Skeletal muscle tissue (tissue), 3 donors: ENCODE measurements at regions not wholly inside any gene's neighbourhood (a gene's known extent, or its start where the extent isn't known, plus 50 kb on each side); places are given as distances from the start of the nearest gene placed in this dataset.

Experiments
- H3K27ac ChIP-seq: one replicate; pipeline ENCODE4 v1.7.0; 2013; ENCODE audit warnings: mild to moderate bottlenecking, low read depth, low read length, inconsistent platforms
- H3K27me3 ChIP-seq, 3 donors: one replicate each; pipeline ENCODE4 v1.7.0; 2013; ENCODE audit warnings: low read length in 3 of 3; ENCODE audit not compliant: control insufficient read depth in 3 of 3, insufficient read depth in 3 of 3
- H3K36me3 ChIP-seq, 3 donors: one replicate each; pipeline ENCODE4 v1.7.0; 2013; ENCODE audit warnings: low read length in 3 of 3; ENCODE audit not compliant: control insufficient read depth in 3 of 3, insufficient read depth in 3 of 3
- H3K4me1 ChIP-seq, 3 donors: one replicate each; pipeline ENCODE4 v1.7.0; 2013; ENCODE audit warnings: low read length in 3 of 3, mild to moderate bottlenecking in 3 of 3; ENCODE audit not compliant: control insufficient read depth in 3 of 3, insufficient read depth in 3 of 3
- H3K4me3 ChIP-seq, 3 donors: one replicate each; pipeline ENCODE4 v1.7.0; 2013; ENCODE audit warnings: low read length in 3 of 3
- H3K9ac ChIP-seq, 3 donors: one replicate each; pipeline ENCODE4 v1.7.0; 2013; ENCODE audit warnings: low read length in 3 of 3, mild to moderate bottlenecking in 3 of 3, moderate library complexity in 2 of 3, low read depth in 1 of 3
- H3K9me3 ChIP-seq, 3 donors: one replicate each; pipeline ENCODE4 v1.7.0; 2013; ENCODE audit warnings: low read length in 3 of 3; ENCODE audit not compliant: control insufficient read depth in 3 of 3
- donor health status: Osteomylitis.

DNA sequence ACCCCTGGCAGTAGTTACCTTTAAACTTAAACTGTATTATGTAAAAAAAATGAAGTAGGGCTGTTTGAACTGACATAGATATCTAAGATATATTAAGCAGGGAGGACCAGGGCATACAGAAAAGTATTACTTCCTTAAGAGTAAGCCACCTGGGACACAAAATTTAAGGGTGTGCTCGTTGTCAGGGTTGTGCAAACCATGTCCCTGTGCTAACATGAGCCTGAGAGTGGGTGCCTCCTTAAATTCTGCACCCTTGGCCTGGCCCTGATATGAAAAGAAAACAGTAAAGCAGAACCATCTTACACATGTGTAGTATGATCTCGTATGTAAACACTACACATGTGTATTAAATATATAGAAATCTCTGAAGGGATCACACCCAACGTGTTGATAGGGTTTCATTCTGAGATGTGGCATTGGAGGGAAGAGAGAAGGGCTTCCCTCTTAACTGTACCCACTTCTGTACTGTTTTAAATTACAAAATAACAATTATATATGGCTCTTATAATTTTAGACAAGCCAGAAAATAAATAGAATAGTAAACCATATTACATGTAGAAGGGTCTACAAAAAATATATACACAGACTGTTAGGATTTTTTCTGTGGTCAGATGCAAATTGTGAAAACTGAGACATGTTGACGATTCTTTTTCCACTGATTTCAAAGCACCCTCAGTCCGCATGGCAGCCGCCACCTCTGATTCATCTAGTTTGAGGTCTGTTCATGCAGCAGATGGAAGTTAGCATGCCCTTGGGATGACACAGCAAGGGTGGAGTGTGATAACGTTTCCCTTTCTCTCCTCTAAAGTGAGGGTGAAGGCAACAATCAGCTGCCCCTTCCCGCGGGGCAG, 400.8 kb upstream of the PROK2 start:
- H3K27me3 ChIP-seq = peaks cover 0 to 7% (median 0%) of the 10 kb centered on the region in 3 donors

DNA sequence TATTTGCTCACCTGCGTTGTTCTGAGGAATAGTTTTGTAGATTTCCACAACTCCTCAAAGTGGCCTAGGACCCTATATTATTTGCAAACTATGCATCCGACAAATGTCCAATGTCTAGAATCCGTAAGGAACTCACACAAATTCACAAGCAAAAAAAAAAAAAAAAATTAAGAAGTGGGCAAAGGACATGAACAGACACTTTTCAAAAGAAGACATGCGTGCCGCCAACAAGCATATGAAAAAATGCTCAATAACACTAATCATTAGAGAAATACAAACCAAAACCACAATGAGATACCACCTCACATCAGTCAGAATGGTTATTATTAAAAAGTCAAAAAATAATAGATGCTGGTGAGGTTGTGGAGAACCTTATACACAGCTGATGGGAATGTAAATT, 398.5 kb upstream of the PROK2 start:
- Histone ChIP-seq H3K4me3 (no peak overlapping the region), H3K27me3 (peaks cover 0 to 7% (median 4%) of the 10 kb centered on the region in 3 donors), H3K27ac (no peak overlapping the region), H3K36me3 (no peaks in the 10 kb centered on the region), H3K9me3 (no peaks in the 10 kb centered on the region), H3K4me1 (no peaks in the 10 kb centered on the region), H3K9ac (no peak overlapping the region)

More for the DNA sequence above, 400.8 kb upstream of the PROK2 start:
- H3K4me1 ChIP-seq = no peaks in the 10 kb centered on the region
- no peak overlapping the region for H3K9ac ChIP-seq
- no peaks in the 10 kb centered on the region for H3K36me3 ChIP-seq
- no peaks in the 10 kb centered on the region for H3K9me3 ChIP-seq
- no peak overlapping the region for H3K4me3 ChIP-seq
- H3K27ac ChIP-seq = no peak overlapping the region

DNA sequence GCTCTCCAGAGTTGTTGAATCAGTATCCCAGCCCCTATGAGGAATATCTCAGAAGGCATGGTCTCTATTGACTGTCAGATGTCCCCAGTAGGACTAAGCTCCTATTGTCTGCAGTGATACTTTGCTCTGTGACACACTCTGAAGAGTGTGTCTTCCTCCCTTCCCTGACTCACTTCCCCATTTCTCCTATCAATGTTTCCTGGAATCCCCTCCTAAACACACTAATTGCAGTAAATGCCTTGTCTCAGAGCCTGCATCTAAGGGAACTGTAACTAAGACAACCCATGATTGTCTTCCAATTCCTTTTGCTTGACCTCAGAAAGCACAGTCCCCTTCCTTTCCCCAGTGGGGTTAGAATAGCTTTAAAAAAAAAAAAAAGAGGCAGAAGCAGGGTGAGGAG, 397.3 kb upstream of the PROK2 start:
- Histone ChIP-seq H3K27me3 (peaks cover 0 to 15% (median 8%) of the 10 kb centered on the region in 3 donors), H3K36me3 (no peaks in the 10 kb centered on the region), H3K9me3 (no peaks in the 10 kb centered on the region), H3K4me1 (peaks cover 5 to 8% (median 7%) of the 10 kb centered on the region in 3 donors), H3K27ac (no peak overlapping the region), H3K9ac (no peak overlapping the region), H3K4me3 (no peak overlapping the region)

DNA sequence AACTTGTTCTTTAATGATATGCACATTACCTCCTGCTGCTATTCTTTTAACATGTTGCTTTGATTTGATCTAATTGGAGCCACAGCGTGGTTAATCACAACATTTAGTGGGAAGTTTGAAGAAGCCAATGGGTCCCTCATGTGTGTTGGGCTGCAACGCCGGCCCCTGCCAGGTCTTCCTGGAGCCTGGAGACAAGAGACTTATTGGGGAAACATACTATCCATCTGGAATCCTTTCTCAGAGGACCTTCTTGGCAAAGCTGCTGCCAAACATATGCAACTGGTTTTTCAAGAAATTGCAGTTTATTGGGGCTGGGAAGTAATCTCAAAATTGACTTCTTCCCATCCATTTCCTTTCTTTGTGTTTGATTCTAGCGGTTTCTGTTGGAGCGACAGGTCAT, 396.3 kb upstream of the PROK2 start:
- H3K9me3 ChIP-seq = no peaks in the 10 kb centered on the region
- no peaks in the 10 kb centered on the region for H3K36me3 ChIP-seq
- H3K4me3 ChIP-seq = no peak overlapping the region
- H3K27ac ChIP-seq = no peak overlapping the region
- peaks cover 0 to 15% (median 8%) of the 10 kb centered on the region in 3 donors for H3K27me3 ChIP-seq
- H3K9ac ChIP-seq = no peak overlapping the region
- peaks cover 12 to 14% (median 14%) of the 10 kb centered on the region in 3 donors for H3K4me1 ChIP-seq

- Histone ChIP-seq H3K4me3 (no peak overlapping the region), H3K4me1 (peaks cover 12 to 14% (median 14%) of the 10 kb centered on the region in 3 donors), H3K27me3 (peaks cover 0 to 15% (median 8%) of the 10 kb centered on the region in 3 donors), H3K9ac (no peak overlapping the region), H3K27ac (no peak overlapping the region), H3K9me3 (no peaks in the 10 kb centered on the region), H3K36me3 (no peaks in the 10 kb centered on the region)
These were observed 395.5 kb upstream of the PROK2 start for GRCh38 chr3:72180405-72180804.

GRCh38 chr3:72179107-72179464, 394.1 kb upstream of the PROK2 start:
- no peak overlapping the region for H3K4me3 ChIP-seq
- peaks cover 15 to 19% (median 17%) of the 10 kb centered on the region in 3 donors for H3K4me1 ChIP-seq
- H3K9me3 ChIP-seq = no peaks in the 10 kb centered on the region
- H3K27ac ChIP-seq = no peak overlapping the region
- H3K36me3 ChIP-seq = no peaks in the 10 kb centered on the region
- H3K9ac ChIP-seq = no peak overlapping the region
- peaks cover 0 to 15% (median 8%) of the 10 kb centered on the region in 3 donors for H3K27me3 ChIP-seq

DNA sequence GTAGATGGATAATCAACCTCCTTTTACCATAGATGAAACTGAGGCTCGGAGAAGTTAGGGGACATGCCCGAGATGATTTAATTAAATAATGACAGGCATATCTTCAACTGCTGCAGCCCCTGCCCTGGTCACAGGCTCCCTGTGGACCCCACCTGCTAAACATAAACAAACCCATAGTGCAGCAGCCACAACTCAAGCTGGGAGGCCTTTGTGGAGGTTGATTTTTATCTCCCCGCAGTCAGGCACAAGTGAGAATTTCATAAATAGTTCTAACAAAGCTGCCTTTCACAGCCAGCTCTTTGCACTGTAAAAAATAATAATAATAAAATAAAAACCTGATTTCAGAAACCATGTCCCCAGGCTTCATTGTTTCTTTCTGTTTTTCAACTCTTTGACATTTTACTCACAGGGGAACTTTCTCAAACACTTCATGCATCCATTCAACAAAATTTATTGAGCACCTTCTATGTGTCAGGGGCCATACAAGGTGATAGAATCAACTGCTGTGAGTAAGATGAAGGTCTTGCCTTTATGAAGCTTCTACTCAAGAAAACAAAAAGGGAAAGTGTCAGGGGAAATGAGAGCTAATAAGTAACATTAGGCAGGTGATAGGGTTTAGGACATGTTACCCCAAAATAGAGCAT, 393.6 kb upstream of the PROK2 start:
- Histone ChIP-seq H3K36me3 (no peaks in the 10 kb centered on the region), H3K9me3 (no peaks in the 10 kb centered on the region), H3K4me1 (peaks cover 19 to 24% (median 19%) of the 10 kb centered on the region in 3 donors)

DNA sequence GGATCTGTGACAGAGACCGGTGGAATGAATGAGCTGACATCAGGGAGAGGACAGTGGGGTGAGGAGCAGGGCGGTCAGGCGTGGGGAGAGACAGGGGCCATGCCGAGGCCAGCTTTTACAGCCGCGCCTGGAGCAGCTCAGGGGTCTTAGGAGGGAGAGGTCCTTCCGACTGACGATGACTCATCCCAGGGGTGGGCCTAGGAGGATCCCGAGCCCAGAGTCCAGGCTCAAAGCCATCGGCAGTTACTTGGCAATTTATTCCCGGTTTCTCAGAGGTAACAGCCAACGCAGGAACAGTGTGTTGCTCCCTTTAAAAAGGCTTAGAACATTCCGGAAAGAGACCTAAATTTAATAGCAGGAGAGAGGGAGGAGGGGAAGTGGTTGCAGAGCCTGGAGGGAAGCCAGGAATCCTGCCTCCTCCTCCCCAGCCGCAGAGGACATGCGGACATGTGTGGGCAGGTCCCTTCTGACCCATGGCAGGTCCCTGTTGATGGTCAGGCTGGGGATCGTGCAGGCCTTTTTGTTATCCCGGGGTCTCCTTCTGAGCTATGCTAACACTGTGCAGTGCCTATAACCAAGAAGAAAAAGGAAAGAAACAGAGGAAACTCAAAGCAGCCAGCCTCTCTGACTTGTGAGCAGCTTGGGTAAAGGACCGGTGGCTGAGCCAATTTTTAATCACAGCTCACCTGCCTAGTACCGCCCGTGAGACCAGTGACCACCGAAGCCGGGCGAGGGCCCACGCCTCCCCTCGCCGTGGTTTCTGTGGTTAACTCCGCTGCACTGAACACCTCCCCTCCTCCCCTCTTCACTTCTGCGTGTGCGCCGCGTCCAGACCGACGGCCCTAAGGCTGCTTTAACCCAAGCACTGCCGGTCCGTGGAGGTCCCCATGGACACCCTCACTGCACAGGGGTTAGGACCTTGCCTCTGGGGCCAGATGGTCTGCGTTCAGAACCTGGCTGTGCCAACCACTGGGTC, 392.4 kb upstream of the PROK2 start:
- Histone ChIP-seq H3K4me3 (peak overlapping the region; percentile 25 to 52 (median 28)), H3K27ac (peak overlapping the region; percentile 45), H3K36me3 (no peaks in the 10 kb centered on the region), H3K9me3 (no peaks in the 10 kb centered on the region), H3K4me1 (peaks cover 29 to 36% (median 30%) of the 10 kb centered on the region in 3 donors), H3K27me3 (peaks cover 0 to 15% (median 8%) of the 10 kb centered on the region in 3 donors), H3K9ac (no peak overlapping the region)

More for the DNA sequence above, 393.6 kb upstream of the PROK2 start:
- Histone ChIP-seq H3K27me3 (peaks cover 0 to 15% (median 8%) of the 10 kb centered on the region in 3 donors), H3K4me3 (no peak overlapping the region), H3K27ac (no peak overlapping the region), H3K9ac (no peak overlapping the region)

- Histone ChIP-seq H3K36me3 (no peaks in the 10 kb centered on the region), H3K4me3 (no peak overlapping the region), H3K9ac (no peak overlapping the region), H3K27ac (peak overlapping the region; percentile 45), H3K4me1 (peaks cover 36 to 44% (median 37%) of the 10 kb centered on the region in 3 donors), H3K27me3 (peaks cover 0 to 15% (median 8%) of the 10 kb centered on the region in 3 donors), H3K9me3 (no peaks in the 10 kb centered on the region)
These were observed 391.6 kb upstream of the PROK2 start for GRCh38 chr3:72176537-72177041.
